Dermis microvascular lymphatic vessel endothelial cell (primary cell): ENCODE measurements at regions not wholly inside any gene's neighbourhood (a gene's known extent, or its start where the extent isn't known, plus 50 kb on each side); places are given as distances from the start of the nearest gene placed in this dataset.

ENCODE experiments used
- DNase-seq, 2 donors: peaks; one replicate each; pipeline versions ENCODE4 v3.0.0 to v3.0.0-alpha.2; 2010; ENCODE audit warnings: low read depth in 2 of 2

DNA sequence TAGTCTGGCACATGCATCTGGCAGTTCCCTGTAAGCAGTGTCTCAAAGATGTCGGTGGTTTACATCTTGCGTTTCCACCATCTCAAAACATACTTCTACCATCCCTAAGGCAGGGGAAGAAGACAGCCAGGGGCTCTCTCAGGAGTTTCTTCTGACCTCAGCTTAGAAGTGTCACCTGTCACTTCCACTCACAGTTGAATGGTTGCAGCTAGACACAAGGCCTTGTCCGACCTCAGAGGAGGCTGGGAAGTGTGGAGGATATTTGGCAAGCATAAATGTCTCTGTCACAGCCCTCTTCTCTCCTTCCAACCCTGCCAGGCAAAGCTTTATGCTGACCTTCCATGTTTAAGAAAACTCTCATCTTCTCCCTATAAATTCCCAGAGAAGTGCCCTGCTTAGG, 193.3 kb downstream of the HERPUD2 start:
- no peak for DNase-seq

DNA sequence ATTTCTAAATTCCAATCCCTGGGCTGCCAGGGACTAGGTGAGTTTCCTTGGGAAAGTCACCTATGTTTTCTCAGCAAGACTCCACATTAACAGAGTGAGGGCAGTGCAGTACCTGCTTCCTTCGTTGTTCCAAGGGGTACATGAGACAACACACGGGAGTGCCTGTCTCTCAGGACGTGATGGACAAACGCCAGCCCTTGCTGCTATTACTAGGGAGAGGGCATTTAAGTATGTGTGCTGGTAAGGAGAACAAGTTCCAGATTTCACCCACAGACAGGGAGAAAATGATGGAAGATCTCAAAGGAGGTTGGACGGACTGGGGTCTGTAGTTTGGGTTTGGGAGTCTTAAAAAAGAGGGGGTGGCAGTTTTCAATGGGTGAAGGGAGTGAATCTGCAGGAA, 195.7 kb downstream of the HERPUD2 start:
- DNase-seq, result no peak

DNA sequence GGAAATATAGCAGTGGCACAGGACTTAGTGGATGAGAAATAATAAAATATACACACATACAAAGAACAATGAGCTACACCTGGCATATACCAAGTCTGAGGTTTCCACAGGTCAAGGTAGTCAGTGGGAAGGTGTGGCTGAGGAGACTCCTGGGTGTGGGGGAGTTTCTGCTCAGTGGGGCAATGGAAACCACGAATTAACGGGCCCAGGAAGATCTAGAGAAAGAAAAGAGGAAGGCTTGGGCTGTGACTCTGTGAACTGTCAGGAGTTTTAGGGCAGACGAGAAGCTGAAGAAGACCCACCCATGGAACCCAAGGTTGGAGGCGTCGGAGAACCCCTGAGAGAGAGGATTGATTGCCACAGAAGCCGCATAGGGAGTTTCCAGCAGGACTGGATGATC, 196.5 kb downstream of the HERPUD2 start:
- DNase-seq, result no peak

DNA sequence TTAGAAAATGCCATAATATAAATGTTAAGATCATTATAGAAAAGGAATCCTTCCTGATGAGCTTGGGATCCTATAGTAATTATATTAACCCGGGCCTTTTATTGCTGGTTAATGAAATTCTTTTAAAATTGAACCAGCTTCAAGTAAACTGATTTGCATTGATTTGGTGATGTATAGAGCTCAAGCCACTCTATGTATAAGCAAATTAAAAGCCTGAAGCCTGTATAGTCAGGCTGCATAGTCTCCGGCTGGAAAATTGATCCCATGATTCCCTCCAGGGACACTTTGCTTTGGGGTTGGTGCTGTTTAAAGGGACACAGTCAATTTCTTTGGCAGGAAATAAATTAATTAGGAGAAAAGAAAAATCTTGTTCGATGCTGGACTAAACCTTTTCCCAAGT, 199.1 kb downstream of the HERPUD2 start:
- DNase-seq, result no peak

DNA sequence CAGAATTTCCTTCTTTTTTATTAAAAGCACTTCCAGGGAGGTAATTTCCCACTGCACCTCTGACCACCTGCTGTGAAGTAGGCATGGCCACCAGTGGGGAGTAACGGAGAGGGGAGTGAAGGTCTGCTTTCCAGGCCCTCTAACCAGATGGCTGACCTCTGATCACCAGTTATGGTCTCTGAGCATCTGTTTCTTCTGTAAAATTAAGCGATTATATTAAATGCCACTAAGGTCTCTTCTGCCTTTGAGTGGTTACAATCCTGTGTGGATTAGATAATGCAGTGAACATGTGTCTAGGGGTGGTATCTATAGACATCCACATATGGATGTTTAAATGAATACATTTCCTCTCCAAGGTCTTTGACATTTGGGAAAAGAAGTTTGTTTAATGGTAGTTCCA, 199.6 kb downstream of the HERPUD2 start:
- DNase-seq, result no peak

DNA sequence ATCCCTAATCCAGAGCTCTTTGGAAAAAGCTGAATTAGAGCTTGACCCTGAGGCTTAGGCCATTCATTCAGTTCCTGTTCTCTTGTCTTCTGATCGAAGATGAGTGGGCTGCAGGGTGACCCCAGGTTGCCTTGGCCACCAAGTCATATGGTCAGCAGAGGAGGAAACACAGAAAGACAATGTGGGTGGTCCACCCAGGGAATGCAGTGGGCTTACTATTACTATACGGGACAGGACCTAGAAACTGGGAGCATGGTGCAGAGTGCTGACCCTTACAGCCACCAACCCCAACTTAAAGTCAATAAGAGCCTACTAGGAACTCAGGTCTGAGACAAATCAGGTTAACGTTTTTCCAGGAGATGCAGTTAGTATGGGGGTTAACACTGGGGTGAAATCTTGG, 200.5 kb downstream of the HERPUD2 start:
- DNase-seq, result no peak

DNA sequence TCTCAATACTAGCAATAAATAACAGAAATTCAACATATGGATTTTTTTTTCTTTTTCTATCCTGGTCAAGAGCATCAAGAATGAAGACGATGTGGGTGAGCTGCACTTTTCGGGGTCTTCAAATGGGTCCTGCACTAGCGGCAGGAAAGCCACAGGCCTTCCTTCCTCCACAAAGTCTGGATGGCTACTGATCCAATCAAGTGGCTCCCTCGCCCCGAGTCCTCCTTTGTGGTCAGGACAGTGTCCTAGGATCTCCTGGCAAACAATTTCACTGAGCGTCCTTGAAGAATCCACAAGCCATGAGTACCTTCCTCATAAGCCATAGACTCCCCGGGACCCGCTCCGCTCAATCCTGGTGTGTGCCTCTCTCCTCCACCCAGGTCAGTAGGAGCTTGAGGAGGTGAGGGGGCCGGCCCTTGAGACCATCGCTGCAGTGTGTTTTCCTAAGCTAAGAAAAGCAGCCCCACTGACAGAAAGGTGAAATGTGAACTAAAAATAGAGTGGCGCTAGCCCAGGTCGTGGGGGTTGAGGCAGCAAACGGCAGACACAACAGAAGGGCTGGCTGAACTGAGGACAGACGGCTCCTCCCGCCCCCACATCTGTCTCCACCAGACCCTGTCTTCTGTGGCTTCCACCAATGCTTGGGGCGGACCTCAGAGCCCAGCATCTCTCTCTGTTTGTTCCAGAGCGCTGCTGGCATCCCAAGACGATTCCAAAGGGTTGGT, 202.3 kb downstream of the HERPUD2 start:
- DNase-seq, result no peak

DNA sequence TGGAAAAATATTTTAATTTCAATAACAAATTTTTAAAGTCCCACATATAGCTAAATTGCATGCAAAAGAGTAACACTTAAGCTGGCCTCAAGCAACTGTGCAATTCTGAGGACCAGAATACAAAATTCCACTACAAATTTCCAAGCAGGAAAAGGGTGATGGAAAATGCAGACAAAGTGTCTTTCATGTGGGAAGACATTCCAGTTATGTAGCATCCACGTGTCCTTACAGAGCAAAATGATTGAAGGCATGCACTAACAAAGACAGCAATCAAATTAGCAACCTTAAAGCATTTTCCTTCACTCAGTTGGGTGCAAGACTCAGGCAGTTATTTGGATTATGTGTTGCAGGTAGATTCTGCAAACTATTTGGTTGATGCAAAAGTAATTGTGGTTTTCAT, 203.7 kb downstream of the HERPUD2 start:
- no peak for DNase-seq

DNA sequence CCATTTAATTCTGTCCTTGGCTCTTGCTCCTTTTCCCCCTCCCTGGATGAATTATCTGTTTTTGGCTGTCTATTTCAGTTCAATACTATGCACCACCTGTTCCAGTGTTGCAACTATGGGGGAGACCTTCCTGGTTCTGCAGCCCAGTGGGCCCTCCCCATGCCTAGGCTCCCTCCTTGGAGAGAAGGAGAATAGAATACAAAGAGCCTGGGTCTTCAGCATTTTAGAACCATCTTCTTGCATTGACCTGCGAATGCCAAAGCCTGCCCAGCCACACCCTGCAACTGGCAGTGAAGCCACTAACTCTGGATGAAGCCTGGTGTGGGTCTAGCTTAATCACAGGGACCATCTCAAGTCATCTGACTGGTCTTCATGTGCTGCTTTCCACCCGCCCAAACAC, 207.1 kb downstream of the HERPUD2 start:
- no peak for DNase-seq

DNA sequence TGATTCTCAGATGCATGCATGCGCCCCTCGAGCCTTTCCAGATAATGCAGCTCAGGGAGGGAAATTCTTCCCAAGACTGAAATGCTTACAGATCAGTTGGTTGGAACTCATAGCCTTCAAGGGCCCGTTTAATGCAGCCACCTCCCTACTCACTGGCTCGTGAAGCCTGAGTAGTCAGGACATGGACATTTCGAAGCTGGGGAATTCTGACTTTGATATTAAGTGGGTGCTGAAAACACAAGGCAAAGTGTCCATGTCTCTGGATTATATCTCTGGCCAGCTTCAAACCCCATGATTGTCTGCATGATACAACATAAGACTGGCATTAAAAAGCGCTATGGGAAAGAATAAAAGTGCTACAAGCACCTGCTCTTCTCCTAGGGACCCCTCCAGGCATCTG, 207.5 kb downstream of the HERPUD2 start:
- DNase-seq, result no peak

DNA sequence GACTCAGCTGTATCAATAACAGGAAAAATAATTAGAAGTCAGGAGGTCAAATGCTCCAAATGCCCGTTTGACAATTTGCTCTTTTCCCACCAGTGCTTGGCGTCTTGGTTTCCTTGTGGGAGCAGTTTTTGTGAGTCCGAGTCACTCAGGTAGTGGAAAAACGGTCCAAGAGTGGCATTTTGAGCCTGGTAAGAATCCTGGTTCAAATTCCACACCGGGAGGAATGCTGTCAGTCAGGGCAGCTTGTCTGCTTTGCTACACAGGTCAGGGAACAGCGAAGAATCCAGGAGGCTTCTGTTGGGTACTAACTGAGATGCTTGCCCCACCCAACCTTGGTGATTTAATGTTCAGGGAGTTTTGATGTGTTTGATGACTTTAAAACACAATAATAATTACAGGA, 209.5 kb downstream of the HERPUD2 start:
- DNase-seq, result no peak

DNA sequence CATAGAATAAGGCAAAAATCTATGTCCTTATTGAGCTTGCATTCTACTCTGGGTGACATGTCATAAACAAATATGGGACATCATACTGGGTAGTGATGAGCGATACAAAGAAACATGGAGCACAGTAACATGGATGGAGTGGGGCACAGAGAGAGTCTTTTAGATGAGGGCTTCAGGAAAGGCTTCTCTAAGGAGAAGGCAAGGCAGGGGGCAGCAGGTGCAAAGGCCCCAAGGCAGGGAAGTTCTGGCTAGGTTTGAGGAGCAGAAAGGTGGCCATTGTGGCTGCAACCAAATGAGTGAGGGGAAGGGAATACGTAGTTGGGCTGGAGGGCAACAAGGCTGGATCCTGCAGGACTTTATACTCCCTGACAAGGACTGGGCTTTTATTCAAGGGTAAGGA, 211.4 kb downstream of the HERPUD2 start:
- no peak for DNase-seq

DNA sequence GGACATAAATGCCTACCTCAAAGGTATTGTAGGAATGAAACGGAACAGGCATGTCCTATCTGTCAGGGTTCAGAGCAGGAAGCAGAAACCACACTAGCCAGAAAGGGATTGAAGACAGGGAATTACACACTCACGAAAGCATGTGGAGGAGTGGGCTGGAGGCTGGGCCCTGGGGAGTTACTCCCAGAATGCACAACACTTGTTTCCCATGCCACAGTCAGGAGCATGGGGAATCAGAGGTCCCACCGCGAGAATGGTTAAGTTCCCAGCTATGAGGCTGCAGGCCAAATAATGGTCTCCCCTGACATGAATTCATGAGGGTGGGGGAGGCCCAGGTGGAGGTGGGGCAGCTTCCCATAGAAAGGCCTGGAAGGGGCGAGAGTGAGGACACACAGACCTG, 212.7 kb downstream of the HERPUD2 start:
- DNase-seq, result no peak

DNA sequence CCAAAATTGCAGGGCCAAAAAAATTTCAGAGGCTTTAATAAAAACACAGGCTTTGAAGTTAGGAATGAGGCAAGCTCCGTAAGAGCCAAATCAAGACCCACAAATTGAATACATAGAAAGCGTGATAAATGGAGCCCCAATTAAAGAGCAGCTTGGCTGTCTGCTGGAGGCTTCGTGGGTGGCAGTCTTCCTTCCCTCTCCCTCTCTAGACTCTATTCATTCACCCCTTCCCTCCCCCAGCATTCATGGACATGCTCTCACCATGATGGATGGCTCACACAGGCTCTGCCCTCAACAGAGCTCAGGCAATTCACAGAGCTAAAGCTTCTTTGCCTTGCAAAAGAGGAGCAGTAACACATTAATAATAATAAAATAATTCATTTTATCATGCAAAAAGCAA, 214.1 kb downstream of the HERPUD2 start:
- no peak for DNase-seq

DNA sequence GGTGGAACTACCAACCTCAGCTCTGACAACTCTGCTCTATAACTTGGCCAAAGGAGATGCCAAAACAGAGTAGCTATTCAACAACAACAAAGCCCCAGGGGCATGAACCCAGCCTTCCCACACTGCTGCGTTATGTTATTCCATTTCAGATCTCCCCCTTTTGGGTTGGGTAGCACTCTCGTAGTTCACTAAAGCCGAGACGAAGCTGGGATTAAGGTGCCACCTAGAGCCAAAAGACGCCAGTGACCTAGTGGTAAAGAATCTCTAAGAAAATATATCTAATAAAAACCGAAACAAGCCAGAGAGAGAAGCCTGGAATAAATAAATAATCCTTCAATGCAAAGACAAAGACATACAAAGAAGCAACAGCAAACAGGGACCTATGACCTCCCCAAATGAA, 217.3 kb downstream of the HERPUD2 start:
- no peak for DNase-seq

DNA sequence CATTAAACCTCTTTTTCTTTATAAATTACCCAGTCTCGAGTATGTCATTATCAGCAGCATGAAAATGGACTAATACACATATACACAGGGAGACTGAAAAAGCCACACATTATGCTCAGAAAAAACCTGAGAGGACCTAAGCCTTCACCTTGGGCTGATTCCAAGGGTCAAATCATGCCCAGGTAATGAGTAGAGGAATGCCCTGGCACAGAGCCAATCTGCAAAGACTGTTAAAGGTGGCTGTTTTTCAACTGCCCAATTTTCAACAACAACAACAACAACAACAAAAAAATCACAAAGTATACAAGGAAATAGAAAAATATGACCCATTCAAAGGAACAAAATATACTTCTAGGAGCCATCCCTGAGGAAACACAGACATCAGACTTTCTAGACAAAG, 220.2 kb upstream of the TBX20 start:
- no peak for DNase-seq

DNA sequence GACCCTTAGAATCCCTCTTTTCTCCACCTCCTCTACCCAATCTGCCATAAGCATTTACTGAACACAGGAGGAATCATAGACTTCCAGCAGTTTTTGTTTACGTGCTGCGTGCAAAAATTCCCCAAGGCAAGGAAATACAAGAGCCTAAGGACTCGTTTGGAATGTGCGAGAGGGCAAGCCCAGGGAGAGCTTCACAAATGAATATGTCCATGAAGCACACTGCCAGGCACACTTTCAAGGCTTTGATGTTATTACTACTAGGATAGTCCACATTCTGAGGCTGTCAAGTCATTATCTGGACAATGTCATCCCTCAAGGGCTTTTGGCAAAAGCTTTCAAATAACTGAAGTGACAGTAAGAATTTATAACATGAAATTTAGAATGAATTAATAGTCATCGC, 214.7 kb upstream of the TBX20 start:
- no peak for DNase-seq

DNA sequence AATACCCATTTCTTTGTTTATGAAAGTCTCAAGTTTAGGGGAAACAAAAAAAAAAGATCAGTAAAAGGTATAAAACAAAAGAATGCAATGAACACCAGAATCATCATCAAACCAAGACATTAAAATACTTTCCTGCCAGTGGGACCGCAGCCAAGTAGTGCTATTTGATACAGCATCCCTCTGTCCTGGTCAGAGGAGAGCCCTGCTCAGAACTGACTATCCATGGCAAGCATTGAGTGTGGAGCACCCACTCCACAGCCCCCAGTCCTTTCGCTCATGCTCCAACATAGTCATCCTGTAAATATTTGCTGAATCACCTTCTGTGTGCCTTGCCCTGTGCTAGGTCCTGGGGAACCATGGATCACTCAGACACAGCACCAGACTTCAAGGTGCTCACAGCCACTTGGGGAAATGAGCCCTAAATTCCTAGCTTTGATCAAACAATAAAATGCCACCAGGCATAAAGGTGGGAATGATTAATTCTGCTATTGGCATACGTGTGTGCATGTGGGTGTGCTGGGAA, 213.6 kb upstream of the TBX20 start:
- DNase-seq, result no peak

DNA sequence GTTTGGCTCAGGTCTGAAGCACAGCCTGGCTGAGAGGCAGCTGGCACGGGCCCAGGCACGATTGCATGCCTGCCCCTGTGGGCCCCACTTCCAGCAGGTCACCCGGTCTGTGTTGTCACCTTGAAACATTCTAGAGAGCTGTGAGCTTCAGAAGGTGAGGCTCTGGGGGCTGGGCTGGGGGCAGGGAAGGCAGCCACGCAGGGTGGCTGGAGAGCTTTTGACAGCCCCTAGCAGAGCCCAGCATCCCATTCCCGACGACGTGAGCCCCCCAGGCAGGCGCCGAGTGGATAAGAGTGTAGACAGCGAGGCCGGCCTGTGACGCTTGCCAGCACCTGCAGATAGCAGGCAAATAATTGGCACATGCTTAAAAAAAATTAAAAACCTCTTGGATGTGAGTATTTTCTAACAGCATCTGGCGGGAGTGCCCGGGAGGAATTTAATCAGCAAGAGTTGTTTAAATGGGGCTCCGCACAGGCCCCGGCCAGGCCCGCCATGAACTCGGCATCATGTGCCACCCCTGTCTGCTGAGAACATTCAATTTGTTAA, 212.0 kb upstream of the TBX20 start:
- DNase-seq, result no peak

DNA sequence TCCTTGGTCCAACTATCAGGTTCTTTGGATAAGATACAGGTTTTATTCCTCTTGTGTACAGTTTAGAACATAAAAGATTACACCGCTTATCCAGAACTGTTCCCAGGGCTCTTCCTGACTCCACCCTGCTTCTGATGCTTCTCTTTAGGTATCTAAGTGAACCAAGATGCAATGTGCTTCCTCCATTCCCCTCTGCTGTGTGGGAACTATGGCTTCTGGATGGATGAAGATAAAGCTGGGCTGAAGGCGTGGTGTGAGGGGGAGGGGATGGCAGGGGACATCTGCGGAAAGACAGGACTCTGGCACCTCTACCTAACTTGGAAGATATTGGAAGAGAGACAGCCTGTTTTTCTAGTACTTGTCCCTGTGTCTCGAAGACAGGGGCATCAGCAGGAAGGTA, 209.9 kb upstream of the TBX20 start:
- no peak for DNase-seq

DNA sequence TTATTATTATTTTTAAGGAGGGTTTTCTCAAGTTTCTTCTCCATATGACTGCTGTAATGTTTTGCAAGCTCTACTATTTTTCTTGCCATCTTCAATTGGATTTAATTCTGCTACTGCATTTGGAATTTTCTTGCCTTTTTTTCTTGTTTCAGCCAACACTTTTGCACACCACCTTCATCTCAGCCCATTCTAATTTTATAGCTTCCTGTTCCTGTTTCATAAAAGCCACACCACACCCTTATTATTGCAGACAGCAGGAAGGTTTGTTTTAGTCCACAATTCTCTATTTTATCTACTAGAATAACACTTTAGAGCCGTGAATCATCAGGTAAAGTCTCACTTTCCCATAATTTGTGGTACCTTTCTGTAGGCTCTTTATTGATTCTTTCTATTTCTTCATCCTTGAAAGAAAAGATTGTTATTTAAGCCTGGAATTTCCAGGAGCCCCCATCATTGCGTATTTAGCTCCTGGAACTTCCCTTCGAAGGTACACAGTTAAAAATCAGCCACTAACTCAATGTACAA, 209.3 kb upstream of the TBX20 start:
- DNase-seq, result no peak

DNA sequence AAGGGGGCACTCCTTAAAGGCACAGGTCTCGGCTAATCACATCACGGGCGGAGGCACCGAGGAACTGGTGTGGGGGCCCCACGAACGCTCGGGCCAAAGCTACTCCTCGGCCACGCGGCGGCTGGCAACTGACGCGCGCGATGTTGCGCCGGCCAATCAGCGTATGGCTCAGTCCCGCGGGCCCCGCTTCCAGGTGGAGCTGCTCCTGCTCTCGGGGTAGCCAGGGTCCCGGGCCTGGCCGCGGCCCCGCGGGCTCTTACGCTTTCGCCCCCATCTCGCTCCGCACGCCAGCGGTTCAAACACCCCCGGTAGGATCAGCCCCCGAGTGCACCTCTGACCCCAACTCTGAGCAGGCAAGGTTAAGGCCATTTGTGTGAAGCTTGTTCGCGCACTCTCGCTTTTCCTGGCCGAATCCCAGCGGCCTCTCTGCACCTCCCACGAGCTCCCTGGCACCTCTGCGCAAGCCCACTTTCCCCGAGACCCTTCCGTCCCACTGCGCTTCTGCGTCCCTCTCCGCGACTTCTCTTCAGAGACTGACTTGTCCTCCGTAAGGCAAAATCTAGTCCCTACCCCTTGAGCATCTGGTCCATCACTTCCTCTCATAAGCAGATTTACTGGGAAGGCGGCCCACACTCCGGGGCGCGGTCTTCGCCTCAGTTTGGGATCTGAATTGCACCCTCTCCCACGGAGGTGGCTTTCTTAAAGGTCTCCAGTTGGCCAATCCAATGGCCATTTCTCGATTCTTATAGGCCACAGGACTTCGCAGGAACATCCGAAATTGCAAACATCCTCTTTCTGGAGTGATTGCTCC, 200.9 kb upstream of the TBX20 start:
- no peak for DNase-seq
